ENCODE measurements at regions not wholly inside any gene's neighbourhood (a gene's known extent, or its start where the extent isn't known, plus 50 kb on each side); places are given as distances from the start of the nearest gene placed in this dataset.
"Not testable (repeated sequence)": the region's sequence is repeated elsewhere in the genome, so short reads cannot be mapped to it uniquely, and the experiment has no call there.

- TF ChIP-seq NRF1 (IDR thresholded peaks at IDR 0.05; ENCODE audit: low read depth, low read length) (no peak), TCF12 (IDR thresholded peaks at IDR 0.05) (no peak), RCOR1 (IDR thresholded peaks at IDR 0.05; ENCODE audit: low read length) (no peak), ZBTB33 (IDR thresholded peaks at IDR 0.05; ENCODE audit: borderline replicate concordance, low read depth) (no peak)
Measured at GRCh38 chr13:76296751-76297150, 589.5 kb downstream of the KCTD12 start (continued).

GRCh38 chr13:76295020-76295419 lies 591.2 kb downstream of the KCTD12 start:
- H2AFZ ChIP-seq (ENCODE audit: low read depth); H3K36me3 ChIP-seq (replicated peaks in 1 of 2; ENCODE audit: control insufficient read depth in 1 of 2, insufficient read depth in 2 of 2, low read length in 1 of 2); H3K27ac ChIP-seq (ENCODE audit: low read depth in 2 of 2, low read length in 1 of 2); H3K27me3 ChIP-seq (ENCODE audit: insufficient read depth); CTCF ChIA-PET; H3K9me2 ChIP-seq; H3K9me3 ChIP-seq; H3F3A ChIP-seq (replicated peaks; ENCODE audit: insufficient read depth); DNase-seq; POLR2A ChIA-PET; H3K4me2 ChIP-seq; H3K4me3 ChIP-seq (ENCODE audit: low read depth in 2 of 2, low read length in 1 of 2); H3K4me1 ChIP-seq (ENCODE audit: control insufficient read depth in 1 of 2, insufficient read depth in 2 of 2, low read depth in 1 of 2, low read length in 1 of 2); H3K9ac ChIP-seq; H4K20me1 ChIP-seq (ENCODE audit: insufficient read depth); H3K79me2 ChIP-seq (ENCODE audit: insufficient read depth): not testable (repeated sequence)
- 73% methylated on average over 8 of the region's 25 CpGs for WGBS (ENCODE audit: low lambda C conversion rate)

- no peaks in the 10 kb centered on the region for H3K79me2 ChIP-seq (ENCODE audit: insufficient read depth)
- no peak overlapping the region for H3K4me3 ChIP-seq (ENCODE audit: low read depth in 2 of 2, low read length in 1 of 2)
- TF ChIP-seq TAF1 (IDR thresholded peaks at IDR 0.05; ENCODE audit: borderline replicate concordance, low read depth, low read length), result no peak
- TF ChIP-seq FOXM1 (IDR thresholded peaks at IDR 0.05; ENCODE audit: low read depth), result no peak
- H2AFZ ChIP-seq (ENCODE audit: low read depth), result no peak overlapping the region
- CTCF ChIA-PET, result no interaction called here
- no peaks in the 10 kb centered on the region for H3K9me3 ChIP-seq
- H3K9ac ChIP-seq, result no peak overlapping the region
- no peaks in the 10 kb centered on the region for H3F3A ChIP-seq (replicated peaks; ENCODE audit: insufficient read depth)
- H3K27me3 ChIP-seq (ENCODE audit: insufficient read depth), result no peaks in the 10 kb centered on the region
- no peak overlapping the region for H3K4me2 ChIP-seq
- no peaks in the 10 kb centered on the region for H3K9me2 ChIP-seq
- H3K36me3 ChIP-seq (replicated peaks in 1 of 2; ENCODE audit: control insufficient read depth in 1 of 2, insufficient read depth in 2 of 2, low read length in 1 of 2), result no peaks in the 10 kb centered on the region
- H3K27ac ChIP-seq (ENCODE audit: low read depth in 2 of 2, low read length in 1 of 2), result no peak overlapping the region
- POLR2A ChIA-PET, result no interaction called here
- H4K20me1 ChIP-seq (ENCODE audit: insufficient read depth), result no peaks in the 10 kb centered on the region
- H3K4me1 ChIP-seq (ENCODE audit: control insufficient read depth in 1 of 2, insufficient read depth in 2 of 2, low read depth in 1 of 2, low read length in 1 of 2), result no peaks in the 10 kb centered on the region
- DNase-seq, result no peak
Measured at GRCh38 chr13:76293751-76294150, 592.5 kb downstream of the KCTD12 start.

GRCh38 chr13:76293346-76293745 lies 592.9 kb downstream of the KCTD12 start:
- Histone ChIP-seq H4K20me1 (ENCODE audit: insufficient read depth) (no peaks in the 10 kb centered on the region), H3K9me2 (no peaks in the 10 kb centered on the region), H3K4me1 (ENCODE audit: control insufficient read depth in 1 of 2, insufficient read depth in 2 of 2, low read depth in 1 of 2, low read length in 1 of 2) (no peaks in the 10 kb centered on the region), H3F3A (replicated peaks; ENCODE audit: insufficient read depth) (no peaks in the 10 kb centered on the region), H2AFZ (ENCODE audit: low read depth) (no peak overlapping the region), H3K4me3 (ENCODE audit: low read depth in 2 of 2, low read length in 1 of 2) (no peak overlapping the region), H3K4me2 (no peak overlapping the region), H3K79me2 (ENCODE audit: insufficient read depth) (no peaks in the 10 kb centered on the region), H3K27me3 (ENCODE audit: insufficient read depth) (no peaks in the 10 kb centered on the region), H3K9ac (no peak overlapping the region), H3K9me3 (no peaks in the 10 kb centered on the region), H3K27ac (ENCODE audit: low read depth in 2 of 2, low read length in 1 of 2) (no peak overlapping the region), H3K36me3 (replicated peaks in 1 of 2; ENCODE audit: control insufficient read depth in 1 of 2, insufficient read depth in 2 of 2, low read length in 1 of 2) (no peaks in the 10 kb centered on the region)
- WGBS (ENCODE audit: low lambda C conversion rate), result 0% methylated on average over 1 of the region's 1 CpG
- no peak for DNase-seq
- POLR2A ChIA-PET, result no interaction called here
- CTCF ChIA-PET, result no interaction called here
- peak; percentile 32; the same call in 1 of the 2 replicates for TF ChIP-seq JUND (IDR thresholded peaks at IDR 0.05)
- TF ChIP-seq MAX (IDR thresholded peaks at IDR 0.05; ENCODE audit: low read depth), result no peak
